CD4-positive, alpha-beta T cell treated with Interleukin-17A for 4 hours (primary cell): ENCODE measurements at regions not wholly inside any gene's neighbourhood (a gene's known extent, or its start where the extent isn't known, plus 50 kb on each side); places are given as distances from the start of the nearest gene placed in this dataset.
"Not testable (repeated sequence)": the region's sequence is repeated elsewhere in the genome, so short reads cannot be mapped to it uniquely, and the experiment has no call there.

Source experiments
- DNase-seq: peaks from one replicate; pipeline ENCODE4 v3.0.0-alpha.2; 2020; ENCODE audit warnings: mixed read lengths

GRCh38 chr6:164692772-164693510, 616.5 kb downstream of the C6orf118 start:
- DNase-seq, result no peak

- no peak for DNase-seq
Observed at GRCh38 chr6:164690702-164691500, 618.5 kb downstream of the C6orf118 start.

- no peak for DNase-seq
Observed at GRCh38 chr6:164690241-164690640, 619.2 kb downstream of the C6orf118 start.

- no peak for DNase-seq
Observed at GRCh38 chr6:164665328-164665727, 644.1 kb downstream of the C6orf118 start.

- no peak for DNase-seq
Observed at GRCh38 chr6:164663634-164664033, 645.8 kb downstream of the C6orf118 start.

- no peak for DNase-seq
Observed at GRCh38 chr6:164661716-164662115, 647.7 kb downstream of the C6orf118 start.

- no peak for DNase-seq
Observed at GRCh38 chr6:164660781-164661180, 648.6 kb downstream of the C6orf118 start.

- no peak for DNase-seq
Observed at GRCh38 chr6:164640956-164641355, 668.4 kb downstream of the C6orf118 start.

- no peak for DNase-seq
Observed at GRCh38 chr6:164628302-164628931, 681.0 kb downstream of the C6orf118 start.

GRCh38 chr6:164616917-164617524, 692.4 kb downstream of the C6orf118 start:
- DNase-seq, result no peak

- DNase-seq, result no peak
Observed at GRCh38 chr6:164612751-164613150, 696.7 kb downstream of the C6orf118 start.

GRCh38 chr6:164610859-164611258, 698.5 kb downstream of the C6orf118 start:
- not testable (repeated sequence) for DNase-seq

GRCh38 chr6:164602415-164602814, 707.0 kb downstream of the C6orf118 start:
- not testable (repeated sequence) for DNase-seq

- DNase-seq, result no peak
Observed at GRCh38 chr6:164581563-164581962, 727.8 kb downstream of the C6orf118 start.

- DNase-seq, result no peak
Observed at GRCh38 chr6:164579035-164579434, 730.4 kb downstream of the C6orf118 start.

GRCh38 chr6:164578616-164579015, 730.8 kb downstream of the C6orf118 start:
- DNase-seq, result no peak

GRCh38 chr6:164570801-164571200, 738.6 kb downstream of the C6orf118 start:
- no peak for DNase-seq

GRCh38 chr6:164569509-164569908, 739.9 kb downstream of the C6orf118 start:
- DNase-seq, result no peak

- DNase-seq, result no peak
Observed at GRCh38 chr6:164563924-164564323, 745.5 kb downstream of the C6orf118 start.

GRCh38 chr6:164561656-164562055, 747.7 kb downstream of the C6orf118 start:
- no peak for DNase-seq

GRCh38 chr6:164554700-164555476, 754.5 kb downstream of the C6orf118 start:
- DNase-seq, result no peak

GRCh38 chr6:164554226-164554625, 755.2 kb downstream of the C6orf118 start:
- DNase-seq, result no peak
